ENCODE measurements at regions not wholly inside any gene's neighbourhood (a gene's known extent, or its start where the extent isn't known, plus 50 kb on each side); places are given as distances from the start of the nearest gene placed in this dataset.

GRCh38 chr10:110442746-110443145, 55.0 kb upstream of the DUSP5 start:
- DNase-seq = no peak

- no peak for DNase-seq
These were observed 54.3 kb upstream of the DUSP5 start for GRCh38 chr10:110443239-110444003.

GRCh38 chr10:110444004-110444337, 53.7 kb upstream of the DUSP5 start:
- DNase-seq = no peak

GRCh38 chr10:110445871-110446270, 51.8 kb upstream of the DUSP5 start:
- no peak for DNase-seq

GRCh38 chr10:110446277-110446676, 51.4 kb upstream of the DUSP5 start:
- no peak for DNase-seq

- no peak for DNase-seq
These were observed 50.6 kb upstream of the DUSP5 start for GRCh38 chr10:110446954-110447608.

GRCh38 chr10:110447886-110448285, 49.8 kb upstream of the DUSP5 start:
- DNase-seq = no peak

All from NCI-H1417 (cell line).